ENCODE measurements at regions not wholly inside any gene's neighbourhood (a gene's known extent, or its start where the extent isn't known, plus 50 kb on each side); places are given as distances from the start of the nearest gene placed in this dataset.

- Histone ChIP-seq H3K27me3 (ENCODE audit: control insufficient read depth, insufficient read depth, low read length) (no peaks in the 10 kb centered on the region), H3K36me3 (ENCODE audit: control insufficient read depth, insufficient read depth, low read length) (no peaks in the 10 kb centered on the region), H3K4me3 (ENCODE audit: low read depth, low read length) (no peak overlapping the region)
- DNase-seq (ENCODE audit: low read depth) = no peak
- no peak for TF ChIP-seq CTCF (IDR thresholded peaks at IDR 0.05; ENCODE audit: insufficient read depth, low read length, poor library complexity, severe bottlenecking)
Observed at GRCh38 chr13:83216479-83217245, 665.6 kb downstream of the SLITRK1 start.

DNA sequence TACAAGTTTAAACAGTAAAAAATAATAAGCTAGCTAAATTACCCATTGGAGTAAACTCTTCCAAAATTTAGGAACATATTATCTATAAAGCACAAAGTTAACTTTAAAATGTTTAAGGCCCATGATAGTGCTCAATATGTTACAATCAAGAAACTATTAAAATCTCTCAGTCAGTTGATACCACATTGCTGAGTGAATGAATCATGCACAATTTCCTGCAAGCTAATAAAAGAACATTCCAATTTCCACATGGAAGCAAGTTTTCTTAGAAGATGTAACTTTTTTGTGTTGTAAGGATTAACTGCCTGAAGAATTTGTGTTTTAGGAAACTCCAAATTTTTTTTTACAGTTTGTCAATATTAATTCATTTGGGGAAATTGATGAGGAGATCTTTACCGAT lies 666.6 kb downstream of the SLITRK1 start:
- H3K36me3 ChIP-seq (ENCODE audit: control insufficient read depth, insufficient read depth, low read length) = no peaks in the 10 kb centered on the region
- DNase-seq (ENCODE audit: low read depth) = no peak
- no peak overlapping the region for H3K4me3 ChIP-seq (ENCODE audit: low read depth, low read length)
- H3K27me3 ChIP-seq (ENCODE audit: control insufficient read depth, insufficient read depth, low read length) = no peaks in the 10 kb centered on the region
- no peak for TF ChIP-seq CTCF (IDR thresholded peaks at IDR 0.05; ENCODE audit: insufficient read depth, low read length, poor library complexity, severe bottlenecking)

- no peak for TF ChIP-seq CTCF (IDR thresholded peaks at IDR 0.05; ENCODE audit: insufficient read depth, low read length, poor library complexity, severe bottlenecking)
- no peak overlapping the region for H3K4me3 ChIP-seq (ENCODE audit: low read depth, low read length)
Observed at GRCh38 chr13:83214452-83214851, 667.8 kb downstream of the SLITRK1 start.

GRCh38 chr13:83211301-83211700 lies 671.0 kb downstream of the SLITRK1 start:
- no peak for TF ChIP-seq CTCF (IDR thresholded peaks at IDR 0.05; ENCODE audit: insufficient read depth, low read length, poor library complexity, severe bottlenecking)
- no peak for DNase-seq (ENCODE audit: low read depth)
- Histone ChIP-seq H3K27me3 (ENCODE audit: control insufficient read depth, insufficient read depth, low read length) (no peaks in the 10 kb centered on the region), H3K36me3 (ENCODE audit: control insufficient read depth, insufficient read depth, low read length) (no peaks in the 10 kb centered on the region), H3K4me3 (ENCODE audit: low read depth, low read length) (no peak overlapping the region)

More at GRCh38 chr13:83214452-83214851, 667.8 kb downstream of the SLITRK1 start:
- Histone ChIP-seq H3K27me3 (ENCODE audit: control insufficient read depth, insufficient read depth, low read length) (no peaks in the 10 kb centered on the region), H3K36me3 (ENCODE audit: control insufficient read depth, insufficient read depth, low read length) (no peaks in the 10 kb centered on the region)
- DNase-seq (ENCODE audit: low read depth) = no peak

DNA sequence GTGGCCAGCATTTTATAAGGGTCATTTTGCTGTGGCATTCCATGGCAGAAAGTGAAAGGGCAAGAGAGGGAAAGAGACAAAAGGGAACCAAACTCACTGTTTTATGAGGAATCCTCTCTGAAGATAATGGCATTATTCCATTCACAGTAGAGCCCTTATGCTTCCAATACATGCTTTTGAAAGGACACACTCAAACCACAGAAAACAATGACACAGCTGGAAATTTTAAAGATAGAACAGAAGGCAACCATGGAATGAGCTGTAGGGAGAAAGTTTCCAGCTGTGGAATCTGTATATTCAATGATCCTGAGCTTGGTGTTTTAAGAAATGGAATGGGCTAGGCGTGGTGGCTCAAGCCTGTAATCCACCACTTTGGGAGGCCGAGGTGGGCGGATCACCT lies 677.4 kb downstream of the SLITRK1 start:
- Histone ChIP-seq H3K36me3 (ENCODE audit: control insufficient read depth, insufficient read depth, low read length) (no peaks in the 10 kb centered on the region), H3K4me3 (ENCODE audit: low read depth, low read length) (no peak overlapping the region), H3K27me3 (ENCODE audit: control insufficient read depth, insufficient read depth, low read length) (no peaks in the 10 kb centered on the region)
- no peak for DNase-seq (ENCODE audit: low read depth)
- TF ChIP-seq CTCF (IDR thresholded peaks at IDR 0.05; ENCODE audit: insufficient read depth, low read length, poor library complexity, severe bottlenecking) = no peak

DNA sequence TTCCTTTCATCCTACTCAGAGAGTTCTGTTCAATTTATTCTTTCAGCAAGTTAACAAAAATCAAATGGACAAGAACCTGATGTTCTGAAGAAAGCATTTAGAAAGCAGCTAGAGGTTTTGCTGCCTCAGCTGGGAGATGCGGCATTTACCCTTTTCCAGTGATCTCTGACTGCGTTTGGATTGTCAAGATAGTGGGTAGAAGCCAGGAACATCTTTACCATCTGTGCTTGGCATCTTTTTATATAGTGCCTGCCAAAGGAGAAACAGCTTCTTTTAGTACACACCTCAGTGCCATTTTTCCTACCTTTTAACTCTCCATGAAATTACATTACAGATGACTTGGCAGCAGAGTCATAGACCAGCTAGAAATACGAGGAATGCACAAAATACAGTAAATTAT lies 680.8 kb downstream of the SLITRK1 start:
- Histone ChIP-seq H3K4me3 (ENCODE audit: low read depth, low read length) (no peak overlapping the region), H3K36me3 (ENCODE audit: control insufficient read depth, insufficient read depth, low read length) (no peaks in the 10 kb centered on the region), H3K27me3 (ENCODE audit: control insufficient read depth, insufficient read depth, low read length) (no peaks in the 10 kb centered on the region)
- DNase-seq (ENCODE audit: low read depth) = no peak
- TF ChIP-seq CTCF (IDR thresholded peaks at IDR 0.05; ENCODE audit: insufficient read depth, low read length, poor library complexity, severe bottlenecking) = no peak
